8988T (cell line): ENCODE measurements at regions not wholly inside any gene's neighbourhood (a gene's known extent, or its start where the extent isn't known, plus 50 kb on each side); places are given as distances from the start of the nearest gene placed in this dataset.
"Not testable (repeated sequence)": the region's sequence is repeated elsewhere in the genome, so short reads cannot be mapped to it uniquely, and the experiment has no call there.

Experiments used
- DNase-seq: peaks from one replicate; pipeline ENCODE4 v3.0.0; 2011

- no peak for DNase-seq
Observed at GRCh38 chr5:126002222-126002897, 420.8 kb upstream of the GRAMD2B start.

- DNase-seq: no peak
Observed at GRCh38 chr5:126003309-126003708, 419.9 kb upstream of the GRAMD2B start.

GRCh38 chr5:126004636-126005035 lies 418.6 kb upstream of the GRAMD2B start:
- no peak for DNase-seq

- DNase-seq: no peak
Observed at GRCh38 chr5:126007841-126008240, 415.4 kb upstream of the GRAMD2B start.

- DNase-seq: no peak
Observed at GRCh38 chr5:126009566-126009965, 413.6 kb upstream of the GRAMD2B start.

GRCh38 chr5:126011526-126011925 lies 411.7 kb upstream of the GRAMD2B start:
- DNase-seq: not testable (repeated sequence)

- DNase-seq: no peak
Observed at GRCh38 chr5:126014676-126015075, 408.5 kb upstream of the GRAMD2B start.

- DNase-seq: no peak
Observed at GRCh38 chr5:126015235-126016181, 407.7 kb upstream of the GRAMD2B start.

- DNase-seq: no peak
Observed at GRCh38 chr5:126016256-126016655, 407.0 kb upstream of the GRAMD2B start.

GRCh38 chr5:126017096-126017495 lies 406.1 kb upstream of the GRAMD2B start:
- no peak for DNase-seq

- DNase-seq: no peak
Observed at GRCh38 chr5:126020770-126021169, 402.4 kb upstream of the GRAMD2B start.

GRCh38 chr5:126023994-126024441 lies 399.2 kb upstream of the GRAMD2B start:
- DNase-seq: no peak

- DNase-seq: no peak
Observed at GRCh38 chr5:126027149-126027548, 396.1 kb upstream of the GRAMD2B start.

GRCh38 chr5:126027652-126028051 lies 395.6 kb upstream of the GRAMD2B start:
- DNase-seq: no peak

GRCh38 chr5:126028336-126028735 lies 394.9 kb upstream of the GRAMD2B start:
- no peak for DNase-seq

GRCh38 chr5:126029282-126029681 lies 393.9 kb upstream of the GRAMD2B start:
- not testable (repeated sequence) for DNase-seq

- DNase-seq: no peak
Observed at GRCh38 chr5:126030698-126031097, 392.5 kb upstream of the GRAMD2B start.

- no peak for DNase-seq
Observed at GRCh38 chr5:126031989-126032716, 391.1 kb upstream of the GRAMD2B start.

GRCh38 chr5:126043688-126044087 lies 379.5 kb upstream of the GRAMD2B start:
- no peak for DNase-seq

- DNase-seq: no peak
Observed at GRCh38 chr5:126044111-126044668, 379.0 kb upstream of the GRAMD2B start.

GRCh38 chr5:126044931-126045565 lies 378.2 kb upstream of the GRAMD2B start:
- no peak for DNase-seq

GRCh38 chr5:126046318-126046717 lies 376.9 kb upstream of the GRAMD2B start:
- no peak for DNase-seq
